NCI-H1694 treated with DMSO at 0.1 percent for 48 hours (cell line): ENCODE measurements at regions not wholly inside any gene's neighbourhood (a gene's known extent, or its start where the extent isn't known, plus 50 kb on each side); places are given as distances from the start of the nearest gene placed in this dataset.
"Not testable (repeated sequence)": the region's sequence is repeated elsewhere in the genome, so short reads cannot be mapped to it uniquely, and the experiment has no call there.

ENCODE experiments used
- DNase-seq: peaks from one replicate; lab custom pipeline; 2025; lab: John Stamatoyannopoulos, UW

- DNase-seq = no peak
These were observed 183.3 kb downstream of the DIRAS2 start for GRCh38 chr9:90459321-90459720.

- no peak for DNase-seq
These were observed 182.4 kb downstream of the DIRAS2 start for GRCh38 chr9:90460220-90460619.

- DNase-seq = peak; percentile 44
These were observed 177.6 kb downstream of the DIRAS2 start for GRCh38 chr9:90464978-90465377.

- no peak for DNase-seq
These were observed 176.2 kb downstream of the DIRAS2 start for GRCh38 chr9:90466441-90466840.

GRCh38 chr9:90469435-90469834 lies 173.2 kb downstream of the DIRAS2 start:
- no peak for DNase-seq

- no peak for DNase-seq
These were observed 172.7 kb downstream of the DIRAS2 start for GRCh38 chr9:90469865-90470387.

GRCh38 chr9:90476058-90476457 lies 166.6 kb downstream of the DIRAS2 start:
- no peak for DNase-seq

GRCh38 chr9:90477535-90477934 lies 165.1 kb downstream of the DIRAS2 start:
- DNase-seq = no peak

- DNase-seq = no peak
These were observed 163.8 kb downstream of the DIRAS2 start for GRCh38 chr9:90478821-90479220.

GRCh38 chr9:90485028-90485427 lies 157.6 kb downstream of the DIRAS2 start:
- DNase-seq = no peak

- no peak for DNase-seq
These were observed 153.6 kb downstream of the DIRAS2 start for GRCh38 chr9:90489066-90489465.

GRCh38 chr9:90499761-90500160 lies 142.9 kb downstream of the DIRAS2 start:
- no peak for DNase-seq

GRCh38 chr9:90502134-90502533 lies 140.5 kb downstream of the DIRAS2 start:
- no peak for DNase-seq

GRCh38 chr9:90504486-90504885 lies 138.1 kb downstream of the DIRAS2 start:
- DNase-seq = no peak

- no peak for DNase-seq
These were observed 136.9 kb downstream of the DIRAS2 start for GRCh38 chr9:90505695-90506094.

- not testable (repeated sequence) for DNase-seq
These were observed 136.2 kb downstream of the DIRAS2 start for GRCh38 chr9:90506402-90506801.

GRCh38 chr9:90507621-90508020 lies 135.0 kb downstream of the DIRAS2 start:
- no peak for DNase-seq

- DNase-seq = no peak
These were observed 133.7 kb downstream of the DIRAS2 start for GRCh38 chr9:90508940-90509339.

GRCh38 chr9:90511711-90512110 lies 130.9 kb downstream of the DIRAS2 start:
- no peak for DNase-seq

GRCh38 chr9:90514877-90515276 lies 127.7 kb downstream of the DIRAS2 start:
- no peak for DNase-seq

- DNase-seq = no peak
These were observed 127.1 kb downstream of the DIRAS2 start for GRCh38 chr9:90515510-90515909.

GRCh38 chr9:90517103-90517502 lies 125.5 kb downstream of the DIRAS2 start:
- no peak for DNase-seq

- DNase-seq = no peak
These were observed 120.6 kb downstream of the DIRAS2 start for GRCh38 chr9:90521811-90522570.

- DNase-seq = no peak
These were observed 118.7 kb downstream of the DIRAS2 start for GRCh38 chr9:90523958-90524357.
